ENCODE measurements at regions not wholly inside any gene's neighbourhood (a gene's known extent, or its start where the extent isn't known, plus 50 kb on each side); places are given as distances from the start of the nearest gene placed in this dataset.
A peak's percentile ranks its signal among the peaks of the same experiment; 100 is the strongest.

GRCh38 chr16:86429663-86430062, 80.7 kb upstream of the FOXF1 start:
- DNase-seq, result no peak

DNA sequence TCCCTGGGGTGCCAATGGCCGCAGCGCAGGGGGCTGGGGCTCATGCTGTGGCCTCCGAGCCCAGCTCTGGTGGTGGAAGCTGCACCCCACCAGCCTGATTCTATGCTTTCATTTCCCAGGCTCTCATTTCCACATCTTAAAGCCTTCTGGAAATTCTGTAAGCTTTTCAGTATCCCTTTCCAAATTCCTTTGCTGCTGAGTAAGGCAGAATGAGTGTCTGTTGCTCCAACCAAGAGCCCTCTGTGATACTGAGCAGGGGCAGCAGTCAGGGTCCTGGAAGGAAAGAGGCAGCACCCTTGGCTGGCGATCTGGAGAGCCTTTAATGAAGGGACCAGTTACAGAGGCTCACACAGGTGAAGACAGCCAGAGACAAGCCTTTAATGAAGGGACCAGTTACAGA, 79.5 kb upstream of the FOXF1 start:
- no peak for DNase-seq

DNA sequence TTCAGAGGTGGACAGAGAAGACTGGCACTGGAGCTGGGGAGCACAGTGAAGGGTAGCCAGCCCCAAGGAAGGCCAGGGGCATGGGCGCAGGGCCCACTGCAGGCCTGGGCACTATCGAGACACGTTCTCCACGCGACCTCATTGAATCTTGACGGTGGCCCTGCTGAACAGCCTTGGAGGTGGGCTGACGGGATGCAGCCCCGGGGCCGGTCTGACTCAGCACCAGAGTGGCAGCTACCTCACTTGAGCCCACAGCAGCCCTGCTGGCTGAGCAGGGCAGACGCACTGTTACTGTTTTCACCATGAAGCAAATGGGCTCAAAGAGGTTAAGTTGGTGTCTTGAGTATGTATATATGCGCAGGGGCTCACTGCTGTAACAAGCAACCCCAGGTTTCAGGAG, 78.8 kb upstream of the FOXF1 start:
- no peak for DNase-seq

DNA sequence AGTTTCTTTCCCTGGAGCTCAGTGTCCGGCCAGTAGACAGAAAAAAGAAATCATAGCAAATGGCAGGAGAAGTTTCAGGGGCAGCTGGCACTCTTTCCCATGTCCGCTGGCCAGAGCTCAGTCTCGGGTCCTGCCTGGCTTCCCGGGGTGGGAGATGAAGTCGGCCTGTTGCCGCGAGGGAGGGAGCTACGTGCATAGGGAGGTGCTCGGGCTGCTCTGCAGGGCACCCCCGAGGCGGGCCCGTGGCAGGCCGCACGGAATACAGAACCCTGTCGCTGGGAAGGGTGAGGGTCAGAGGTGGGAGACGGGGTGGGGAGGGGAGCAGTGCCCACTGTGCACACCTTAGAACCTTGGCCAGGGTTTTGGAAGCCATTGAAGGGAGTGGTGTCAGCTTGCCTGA, 78.3 kb upstream of the FOXF1 start:
- DNase-seq, result no peak

DNA sequence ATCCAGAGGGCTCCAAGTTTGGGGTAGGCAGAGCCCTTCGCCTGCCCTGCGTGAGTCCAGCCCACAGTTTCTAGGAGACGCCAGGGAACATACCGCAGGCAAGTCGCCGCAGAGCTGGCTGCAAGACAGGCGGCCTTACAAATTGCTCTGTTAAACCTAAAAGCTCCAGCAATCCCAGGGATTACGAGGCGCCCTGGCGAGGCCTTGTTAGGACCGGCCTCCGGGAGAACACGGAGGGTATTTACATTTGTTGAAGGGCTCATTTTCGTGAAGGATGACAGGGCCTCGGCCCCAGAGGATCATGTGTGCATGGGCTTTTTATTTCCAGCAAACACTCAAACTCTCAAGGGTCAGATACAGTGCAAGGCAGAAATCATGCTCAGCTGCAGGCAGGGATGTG, 77.6 kb upstream of the FOXF1 start:
- peak; percentile 75 for DNase-seq

DNA sequence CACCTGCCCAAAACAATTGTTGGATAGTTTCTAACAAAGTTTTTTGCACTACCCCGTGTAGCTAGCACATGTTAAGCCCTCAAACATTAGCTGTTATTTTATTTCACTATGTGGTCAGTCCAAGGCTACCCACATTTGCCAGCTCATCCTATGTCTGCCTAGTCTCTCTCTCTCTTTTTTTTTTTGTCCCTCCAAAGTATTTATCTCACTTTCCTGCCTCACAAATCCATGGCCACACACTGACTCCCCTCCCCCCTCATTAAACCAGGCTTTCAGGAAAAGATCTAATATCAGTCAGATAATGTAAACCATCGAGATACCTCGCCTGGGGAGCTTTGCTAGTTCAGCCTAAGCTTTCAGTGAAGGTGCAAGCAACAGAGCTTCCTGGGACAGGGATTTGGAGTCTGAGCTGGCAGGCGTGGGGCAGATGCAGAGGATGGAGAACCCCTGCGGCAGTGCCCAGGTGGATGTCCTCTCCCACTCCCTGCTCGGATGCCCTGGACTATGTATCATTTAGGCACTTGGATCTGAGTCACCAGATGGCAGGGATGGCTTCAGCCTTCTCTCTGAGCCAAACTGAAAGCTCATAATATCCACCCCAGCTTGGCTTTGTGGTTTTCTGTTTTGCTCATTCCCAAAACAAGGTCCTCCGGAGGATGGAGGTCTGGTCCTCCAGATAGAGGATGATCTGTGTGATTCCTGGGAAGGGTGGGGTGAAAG, 73.7 kb upstream of the FOXF1 start:
- no peak for DNase-seq

GRCh38 chr16:86437348-86437747, 73.0 kb upstream of the FOXF1 start:
- DNase-seq, result no peak

- no peak for DNase-seq
Observed at GRCh38 chr16:86442703-86443102, 67.6 kb upstream of the FOXF1 start.

DNA sequence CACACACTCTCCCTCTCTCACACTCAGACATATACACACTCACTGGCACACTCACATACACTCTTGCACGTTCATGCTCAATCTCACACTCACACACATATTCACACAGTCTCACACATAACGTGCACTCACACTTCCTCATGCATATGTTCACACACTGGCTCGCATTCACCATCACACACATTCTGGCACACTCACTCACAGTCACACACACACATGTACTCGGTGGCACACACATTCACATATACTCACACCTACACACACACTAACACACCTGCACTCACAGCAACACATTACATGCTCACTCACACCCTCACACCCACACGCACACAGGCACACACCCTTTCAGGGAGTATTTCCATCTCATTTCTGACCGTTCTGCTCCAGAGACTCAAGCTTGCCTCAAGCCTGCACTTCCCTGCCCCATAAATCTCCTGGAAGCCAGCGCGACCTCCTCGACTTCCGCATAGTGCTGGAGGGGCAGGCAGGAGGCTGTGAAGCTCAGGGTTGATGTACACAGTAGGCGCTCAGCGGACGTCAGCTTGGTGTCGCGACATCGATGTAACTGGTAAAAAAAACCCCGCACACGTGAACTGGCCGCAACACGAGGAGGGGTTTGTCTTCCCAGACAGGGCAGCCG, 66.7 kb upstream of the FOXF1 start:
- no peak for DNase-seq

GRCh38 chr16:86444261-86444660, 66.1 kb upstream of the FOXF1 start:
- peak; percentile 34 for DNase-seq

DNA sequence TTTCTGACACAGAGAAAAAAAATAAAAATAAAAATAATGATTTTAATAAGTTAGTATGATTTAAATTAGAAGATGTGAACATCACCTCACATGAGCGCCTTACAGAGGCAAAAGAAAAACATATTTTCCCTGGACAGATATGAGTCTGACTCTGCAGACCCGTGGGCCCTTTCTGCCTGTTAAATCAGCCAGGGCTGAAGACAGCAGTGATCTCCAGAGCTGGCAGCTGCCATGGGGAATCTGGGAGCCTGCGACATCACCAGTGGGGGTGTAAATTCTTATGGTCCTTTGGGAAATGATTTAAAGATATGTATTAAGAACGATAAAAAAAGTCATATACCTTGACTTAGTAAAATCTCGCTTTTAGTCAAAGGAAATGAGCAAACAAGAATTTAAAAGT, 65.7 kb upstream of the FOXF1 start:
- DNase-seq, result no peak

DNA sequence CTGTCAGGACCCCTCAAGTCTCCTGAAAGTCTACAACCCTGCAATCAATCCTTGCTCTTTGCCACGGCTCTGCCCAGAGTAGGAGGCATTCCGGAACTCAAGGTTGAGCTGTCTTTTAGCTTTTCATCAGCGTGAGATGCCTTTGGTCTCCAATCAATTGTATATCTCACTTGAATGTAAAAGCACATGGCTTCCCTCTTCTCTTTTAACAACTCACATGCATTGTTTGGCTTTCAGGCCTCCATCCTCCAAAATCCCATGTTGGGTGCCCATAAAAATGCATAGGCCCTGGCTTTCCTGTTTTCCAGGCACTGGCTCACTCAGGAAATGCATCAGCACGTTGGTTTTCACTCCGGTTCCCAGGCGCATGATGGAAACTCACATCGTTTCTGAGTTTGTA, 64.0 kb upstream of the FOXF1 start:
- no peak for DNase-seq

- DNase-seq, result no peak
Observed at GRCh38 chr16:86447228-86447627, 63.1 kb upstream of the FOXF1 start.

GRCh38 chr16:86448306-86448890, 61.9 kb upstream of the FOXF1 start:
- DNase-seq, result no peak

DNA sequence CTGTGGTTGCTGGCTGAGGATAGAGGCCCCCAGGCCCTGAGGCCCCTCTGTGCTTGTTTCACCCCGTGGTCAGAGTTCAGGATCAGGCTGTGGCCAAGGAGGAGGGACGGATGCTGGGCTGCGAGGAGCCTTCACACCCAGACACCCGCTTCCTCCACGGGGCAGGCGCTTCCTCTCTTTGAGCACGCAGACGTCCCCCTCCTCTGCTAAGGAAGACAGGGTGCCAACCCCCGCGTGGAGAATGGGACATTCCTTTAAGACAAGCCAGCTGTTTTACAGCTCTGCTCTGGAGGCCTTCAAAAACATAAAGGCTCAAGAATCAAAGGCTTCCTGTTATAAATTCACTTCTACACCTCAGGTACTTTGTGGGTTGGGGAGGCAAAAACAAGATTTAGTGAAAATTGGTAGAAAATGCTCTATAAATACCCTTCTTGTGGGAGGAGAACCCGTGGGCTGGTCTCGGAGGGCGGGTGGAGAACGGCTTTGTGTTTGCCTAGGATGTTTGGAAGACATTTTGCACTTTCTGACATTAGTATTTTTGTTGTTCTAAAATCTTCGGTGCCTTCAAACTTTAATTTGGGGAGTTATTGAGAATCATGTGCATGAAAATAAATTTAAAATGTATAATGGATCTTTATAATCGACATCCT, 60.8 kb upstream of the FOXF1 start:
- DNase-seq, result no peak

DNA sequence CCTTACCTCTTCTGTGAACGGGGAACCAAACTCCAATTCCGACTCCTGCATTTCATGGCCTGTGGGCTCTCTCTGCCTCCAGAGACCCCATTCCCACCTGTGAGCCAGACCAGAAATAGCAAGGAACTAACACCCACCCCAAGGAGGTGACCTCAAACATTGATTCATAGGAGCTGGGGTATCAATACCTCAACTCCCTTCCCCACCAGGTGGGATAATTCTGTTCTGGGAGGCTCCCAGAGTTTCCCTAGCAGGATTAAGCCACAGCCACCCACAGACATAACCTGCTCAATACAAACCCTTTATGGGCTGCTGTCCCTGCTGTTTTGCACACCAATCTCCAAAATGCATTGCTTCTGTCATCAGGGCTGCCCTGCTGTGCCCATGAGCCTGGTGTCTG, 59.6 kb upstream of the FOXF1 start:
- no peak for DNase-seq

- DNase-seq, result no peak
Observed at GRCh38 chr16:86452451-86452850, 57.9 kb upstream of the FOXF1 start.

GRCh38 chr16:86455116-86455515, 55.2 kb upstream of the FOXF1 start:
- peak; percentile 37 for DNase-seq

DNA sequence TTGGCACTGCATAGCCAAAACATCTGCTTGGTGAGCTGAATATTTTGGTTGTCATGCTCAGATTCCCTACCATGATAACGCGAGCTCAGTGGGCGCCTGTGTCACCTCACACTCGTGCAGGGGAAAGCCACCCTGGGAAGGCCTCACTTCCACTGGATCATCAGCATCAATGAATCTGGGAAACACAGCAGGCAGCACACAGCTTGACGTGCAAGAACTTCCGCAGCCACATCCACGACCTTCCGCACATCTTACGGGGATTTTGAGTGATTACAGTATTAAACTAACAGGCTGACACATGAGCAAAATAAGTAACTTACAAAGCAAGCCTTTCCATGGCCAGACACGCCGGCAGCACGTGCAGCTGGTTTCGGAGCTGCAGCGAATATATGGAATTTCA, 54.7 kb upstream of the FOXF1 start:
- DNase-seq, result peak; percentile 21

GRCh38 chr16:86457501-86458148, 52.7 kb upstream of the FOXF1 start:
- peak; percentile 26 for DNase-seq

DNA sequence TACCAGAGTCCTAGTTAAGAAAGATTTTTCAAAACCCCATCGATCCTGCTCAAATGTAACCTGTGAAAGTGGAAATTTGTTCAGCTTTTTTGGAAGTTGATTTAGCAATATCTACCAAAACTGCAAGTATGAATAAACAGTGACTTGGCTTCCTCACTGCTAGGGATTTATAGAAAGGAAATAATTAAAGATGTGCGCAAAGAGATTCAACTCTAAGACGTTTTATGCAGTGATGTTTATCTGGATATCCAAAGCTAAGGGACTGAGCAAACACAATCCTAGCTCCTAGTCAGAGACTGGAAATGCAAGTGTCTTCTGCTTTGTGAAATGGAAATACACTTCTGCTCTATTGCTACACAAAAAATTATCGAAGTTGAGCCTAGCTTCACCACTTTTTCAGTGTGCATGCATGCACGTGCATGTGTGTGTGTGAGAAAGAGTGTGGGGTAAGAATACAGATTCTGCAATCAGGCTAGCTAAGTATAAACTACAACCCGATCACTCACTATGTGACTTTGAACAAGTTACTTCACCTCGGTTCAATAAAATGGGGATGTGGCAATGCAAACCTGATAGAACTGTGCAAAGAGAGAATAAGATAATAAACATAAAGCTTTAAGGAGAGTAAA, 52.1 kb upstream of the FOXF1 start:
- no peak for DNase-seq

DNA sequence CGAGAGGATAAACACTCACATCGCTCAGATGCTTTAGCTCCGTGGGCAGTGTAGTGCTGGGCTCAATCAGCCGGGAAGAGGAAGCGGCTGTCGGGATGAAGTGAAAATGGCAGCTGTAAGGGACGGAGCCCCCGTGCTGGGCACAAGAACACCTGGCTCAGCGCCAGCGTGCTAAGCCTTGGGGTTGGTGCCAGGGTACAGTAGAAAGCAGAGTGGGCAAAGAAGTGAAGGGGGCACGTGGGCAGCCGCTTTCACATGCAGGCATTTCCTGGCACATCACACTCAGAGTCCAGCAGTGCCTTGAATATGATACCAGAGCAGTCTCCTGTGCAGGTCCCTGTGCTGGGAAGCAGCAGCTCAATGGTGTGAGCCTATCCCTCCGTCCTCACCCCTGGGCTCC, 51.1 kb upstream of the FOXF1 start:
- no peak for DNase-seq
